Fibroblast of skin of scalp (primary cell): ENCODE measurements at regions not wholly inside any gene's neighbourhood (a gene's known extent, or its start where the extent isn't known, plus 50 kb on each side); places are given as distances from the start of the nearest gene placed in this dataset.
"Not testable (repeated sequence)": the region's sequence is repeated elsewhere in the genome, so short reads cannot be mapped to it uniquely, and the experiment has no call there.

Source experiments
- DNase-seq: peaks from one replicate; pipeline ENCODE4 v3.0.0-alpha.2; 2013

GRCh38 chr6:11450037-11450436 lies 87.5 kb upstream of the TMEM170B start:
- no peak for DNase-seq

GRCh38 chr6:11449408-11449807 lies 88.1 kb upstream of the TMEM170B start:
- DNase-seq: no peak

- DNase-seq: no peak
Measured at GRCh38 chr6:11448038-11448437, 89.5 kb upstream of the TMEM170B start.

GRCh38 chr6:11447265-11447664 lies 90.3 kb upstream of the TMEM170B start:
- DNase-seq: no peak

GRCh38 chr6:11445146-11445545 lies 92.4 kb upstream of the TMEM170B start:
- no peak for DNase-seq

- not testable (repeated sequence) for DNase-seq
Measured at GRCh38 chr6:11443125-11443524, 94.4 kb upstream of the TMEM170B start.

DNA sequence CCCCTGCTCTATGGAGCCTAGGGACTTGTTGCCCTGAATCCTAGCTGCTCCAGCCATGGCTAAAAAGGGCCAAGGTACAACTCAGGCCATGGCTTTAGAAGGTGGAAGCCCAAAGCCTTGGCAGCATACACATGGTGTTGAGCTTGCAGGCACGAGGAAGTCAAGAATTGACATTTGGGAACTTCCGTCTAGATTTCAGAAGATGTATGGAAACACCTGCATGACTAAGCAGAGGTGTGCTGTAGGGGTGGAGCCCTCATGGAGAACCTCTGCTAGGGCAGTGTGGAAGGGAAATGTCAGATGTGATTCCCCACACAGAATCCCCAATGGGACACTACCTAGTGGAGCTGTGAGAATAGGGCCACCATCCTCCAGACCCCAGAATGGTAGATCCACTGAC lies 95.1 kb upstream of the TMEM170B start:
- no peak for DNase-seq

- no peak for DNase-seq
Measured at GRCh38 chr6:11439876-11440275, 97.7 kb upstream of the TMEM170B start.

GRCh38 chr6:11439017-11439420 lies 98.5 kb upstream of the TMEM170B start:
- no peak for DNase-seq

DNA sequence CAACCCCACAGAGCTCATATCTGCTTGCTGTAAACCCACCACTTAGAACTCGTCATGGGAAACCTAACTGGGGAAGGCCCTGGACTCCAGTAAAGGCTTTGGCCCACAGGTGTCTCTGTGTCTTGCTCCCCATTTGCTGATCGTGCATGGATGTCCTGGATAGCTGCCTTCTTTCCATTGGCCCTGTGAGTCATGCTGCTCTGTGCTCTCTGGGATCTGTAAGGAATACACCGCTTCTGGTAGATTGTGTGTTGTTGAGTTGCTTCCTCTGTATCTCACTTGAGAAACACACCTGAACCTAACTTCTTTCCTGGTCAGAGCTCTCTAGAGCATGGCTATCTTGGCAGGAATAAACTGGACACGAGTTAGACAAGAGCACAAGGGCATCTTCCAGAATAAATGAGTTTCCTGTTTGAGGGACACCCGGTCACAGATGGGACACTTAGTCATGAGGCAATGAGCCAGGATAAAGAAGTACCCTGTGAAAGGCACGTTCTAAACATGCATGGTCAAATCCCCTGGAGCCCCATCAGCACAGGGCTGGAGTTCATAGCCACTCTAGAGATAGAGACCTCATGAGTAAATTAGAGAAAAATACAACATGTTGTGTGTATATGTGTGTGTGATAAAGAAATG lies 99.6 kb upstream of the TMEM170B start:
- peak; percentile 47 for DNase-seq

DNA sequence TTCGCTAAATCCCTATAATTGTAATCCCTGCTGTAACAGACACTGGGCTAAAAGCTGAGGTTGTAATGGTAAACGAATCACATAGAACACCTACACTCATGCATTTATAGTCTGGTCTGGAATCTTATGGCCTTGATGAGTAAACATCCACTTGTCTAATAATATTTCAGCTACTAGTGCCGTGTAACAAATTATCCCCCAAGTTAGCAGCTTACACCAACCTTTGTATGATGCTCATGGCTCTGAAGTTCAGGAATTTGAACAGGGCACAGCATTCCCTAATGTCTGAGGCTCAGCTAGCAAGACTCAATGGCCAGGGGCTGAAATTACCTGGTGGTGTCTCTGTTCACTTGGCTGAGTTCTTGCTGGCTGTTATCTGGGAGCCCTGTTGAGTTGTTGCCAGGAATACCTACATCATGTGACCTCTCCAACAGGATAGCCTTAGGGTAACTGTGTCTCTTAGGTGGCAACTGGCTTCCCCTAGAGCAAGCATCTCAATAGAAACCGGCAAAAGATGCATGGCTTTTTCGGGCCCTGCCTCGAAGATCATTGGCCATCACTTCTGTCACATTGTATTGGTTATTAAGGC lies 100.9 kb upstream of the TMEM170B start:
- no peak for DNase-seq

- peak; percentile 75 for DNase-seq
Measured at GRCh38 chr6:11434565-11435326, 102.8 kb upstream of the TMEM170B start.

- no peak for DNase-seq
Measured at GRCh38 chr6:11433860-11434259, 103.7 kb upstream of the TMEM170B start.

- peak; percentile 93 for DNase-seq
Measured at GRCh38 chr6:11432713-11433450, 104.7 kb upstream of the TMEM170B start.

DNA sequence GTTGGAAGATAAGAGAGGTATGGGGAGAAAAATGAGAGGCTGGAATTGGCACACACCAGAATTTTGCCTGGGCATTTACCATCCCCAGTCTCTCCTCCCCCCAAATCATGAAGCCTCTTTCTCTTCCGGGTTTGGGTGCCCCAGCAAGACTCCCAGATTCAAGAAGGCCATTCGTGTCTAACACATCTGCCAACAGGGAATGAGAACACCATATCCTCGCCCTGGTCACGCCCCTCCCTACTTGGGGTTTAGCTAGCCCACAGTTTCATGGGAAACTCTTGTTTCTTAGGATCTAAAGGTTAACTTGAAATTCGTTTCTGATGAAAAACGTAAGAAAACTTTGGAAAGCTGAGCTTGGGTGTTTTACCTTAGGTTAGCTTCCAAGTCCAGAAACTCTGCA lies 105.5 kb upstream of the TMEM170B start:
- DNase-seq: no peak

DNA sequence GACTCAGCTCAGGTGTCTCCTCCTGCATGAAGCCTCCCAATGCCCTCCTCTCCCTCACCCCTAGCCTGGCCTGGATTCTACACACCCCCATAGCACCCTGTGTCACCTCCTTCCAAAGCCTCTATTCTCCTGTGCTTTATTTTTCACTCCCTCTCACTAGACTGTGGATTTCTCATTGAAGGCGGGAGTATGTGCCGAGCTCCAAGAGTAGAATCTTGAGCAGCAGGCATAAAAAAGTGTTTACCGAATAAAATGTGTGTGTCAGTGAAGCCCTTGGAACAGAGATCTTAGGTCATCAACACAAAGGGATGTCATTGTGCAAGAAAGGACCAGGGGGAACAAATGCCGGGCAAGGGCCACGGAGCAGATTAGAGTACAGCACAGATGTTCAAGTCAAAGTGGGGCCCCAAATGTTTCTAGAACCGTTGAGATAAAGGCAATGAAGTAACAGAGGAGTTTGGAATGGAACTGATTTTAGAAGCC lies 106.1 kb upstream of the TMEM170B start:
- DNase-seq: no peak

DNA sequence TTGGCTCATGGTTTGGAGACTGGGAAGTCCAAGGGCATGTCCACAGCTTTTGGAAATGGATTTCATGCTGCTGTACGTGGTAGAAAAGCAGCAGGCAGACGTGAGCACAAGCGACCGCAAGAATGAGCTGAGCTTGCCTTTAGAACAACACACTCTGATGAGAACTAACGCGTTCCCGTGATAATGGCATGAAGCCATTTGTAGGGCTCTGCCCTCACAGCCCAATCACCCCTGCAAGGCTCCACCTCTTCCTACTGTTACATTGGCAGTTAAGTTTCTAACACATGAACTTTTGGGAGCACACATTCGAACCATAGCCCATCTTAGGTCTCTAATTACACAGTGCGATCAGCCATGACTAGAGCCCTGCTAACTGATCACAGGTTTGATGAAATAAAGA lies 107.5 kb upstream of the TMEM170B start:
- DNase-seq: no peak

DNA sequence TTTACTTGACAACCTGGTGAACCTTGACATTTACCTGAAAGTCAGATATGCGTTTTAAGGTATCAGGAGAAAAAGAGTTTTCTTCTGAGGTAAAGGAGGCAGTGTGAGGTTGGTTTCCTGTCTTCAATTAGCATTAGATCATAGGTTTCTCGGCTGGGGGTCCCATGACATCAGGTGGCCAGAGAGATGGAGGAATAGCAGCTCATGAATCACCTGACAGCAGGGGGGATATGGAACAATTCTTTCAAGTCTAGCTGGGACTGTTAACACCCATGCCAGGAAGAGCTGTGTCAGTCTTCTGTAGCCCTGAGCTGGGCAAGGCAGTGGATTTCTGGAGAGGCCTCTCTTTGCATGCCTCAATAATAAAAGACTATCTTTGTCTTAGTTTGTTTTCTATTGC lies 108.0 kb upstream of the TMEM170B start:
- DNase-seq: peak; percentile 67

DNA sequence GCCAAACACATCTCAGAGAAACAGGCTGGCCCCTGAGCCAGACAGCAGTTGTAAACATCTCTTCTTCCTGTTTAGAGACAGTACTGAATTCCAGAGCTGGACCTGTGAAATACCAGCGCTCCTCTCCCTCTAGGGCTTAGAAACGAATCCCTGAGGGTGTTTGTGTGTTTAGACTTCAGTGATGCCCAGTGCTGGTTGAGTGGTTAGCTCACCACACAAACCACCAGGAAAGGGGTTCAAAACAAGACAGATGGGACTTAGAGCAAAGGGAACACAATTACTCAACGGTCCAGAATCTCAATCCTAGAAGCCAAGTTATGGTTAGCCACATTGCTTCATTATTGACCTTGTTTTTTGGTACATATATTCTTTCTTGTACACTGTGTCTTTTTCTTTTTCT lies 108.7 kb upstream of the TMEM170B start:
- DNase-seq: peak; percentile 77

GRCh38 chr6:11428371-11428770 lies 109.2 kb upstream of the TMEM170B start:
- no peak for DNase-seq

DNA sequence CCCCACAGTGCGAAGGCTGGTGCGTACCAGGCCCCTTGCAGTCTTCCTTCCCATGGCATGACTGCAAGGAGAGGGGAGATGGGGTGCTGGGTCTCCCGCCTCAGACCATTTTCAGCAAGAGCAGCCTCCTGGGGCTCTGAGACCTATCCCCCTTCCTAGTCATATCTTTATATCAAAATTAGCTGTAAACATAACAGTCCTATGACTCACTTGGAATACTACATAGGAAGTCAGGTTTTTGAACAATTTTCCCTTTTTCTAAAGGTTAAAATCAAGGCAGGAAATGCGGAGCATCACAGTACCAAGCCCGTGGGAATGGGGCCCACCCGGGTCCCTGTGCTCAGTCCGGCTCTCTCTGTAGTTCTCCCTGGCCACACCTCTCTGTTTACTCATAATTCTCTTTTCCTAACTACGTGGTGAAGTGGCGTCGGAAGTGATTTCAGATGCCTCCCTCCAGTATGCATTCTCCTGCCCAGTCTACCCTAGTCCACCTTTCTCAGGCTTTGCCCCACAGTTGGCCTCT lies 109.8 kb upstream of the TMEM170B start:
- no peak for DNase-seq

DNA sequence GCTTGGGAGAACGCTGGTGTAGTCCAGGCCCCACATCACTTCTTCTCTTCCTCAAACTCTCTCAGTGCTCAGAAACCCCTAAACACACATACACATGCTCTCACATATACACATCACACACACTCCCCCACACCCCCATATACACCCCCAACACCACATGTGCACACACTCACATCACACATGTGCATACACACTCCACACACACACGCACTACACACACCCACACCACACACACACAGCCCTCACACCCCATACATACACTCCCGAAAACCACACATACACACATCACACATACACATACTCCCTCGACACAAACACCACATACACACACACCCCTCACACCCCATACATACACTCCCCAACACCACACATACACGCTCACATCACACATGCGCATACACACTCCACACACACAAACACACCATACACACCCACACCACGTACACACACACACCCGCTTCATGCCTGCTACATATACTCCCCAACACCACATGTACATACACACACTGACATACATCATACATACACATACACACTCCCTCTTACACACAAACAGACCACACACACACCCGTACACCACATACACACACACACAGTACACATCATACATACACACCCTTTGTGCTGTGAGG lies 110.3 kb upstream of the TMEM170B start:
- DNase-seq: no peak
